ENCODE measurements at regions not wholly inside any gene's neighbourhood (a gene's known extent, or its start where the extent isn't known, plus 50 kb on each side); places are given as distances from the start of the nearest gene placed in this dataset.

DNA sequence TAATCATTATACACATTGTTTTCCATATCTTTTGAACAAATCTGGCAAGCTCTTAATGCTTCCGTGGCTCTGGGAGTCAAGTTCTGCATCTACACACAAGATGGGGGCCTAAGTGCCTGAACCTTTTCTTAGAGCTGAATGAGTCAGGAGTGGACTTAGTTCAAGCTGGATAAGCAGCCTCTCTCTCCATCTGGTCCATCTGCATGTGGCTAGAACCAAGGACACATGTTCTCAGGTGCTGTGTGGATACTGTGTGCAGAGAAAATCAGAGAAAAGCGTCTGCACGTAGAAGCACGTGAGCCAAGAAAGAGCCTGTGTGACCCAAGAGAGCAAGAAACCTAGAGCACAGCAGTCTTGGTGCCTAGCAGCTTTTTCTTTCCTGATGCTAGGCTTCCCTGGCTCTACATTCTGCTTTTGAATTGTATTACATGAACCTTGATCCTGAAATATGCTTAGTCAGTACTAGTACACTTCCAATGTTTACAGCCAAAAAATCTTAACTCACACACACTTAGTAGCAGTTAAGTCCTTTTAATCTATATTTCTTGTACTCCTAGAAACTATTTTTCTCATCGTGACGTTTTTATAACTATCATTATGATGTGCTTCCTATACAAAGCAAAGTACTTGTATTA, 1798.9 kb downstream of the MAT2B start:
- H3K27me3 ChIP-seq (ENCODE audit: control insufficient read depth in 5 of 5, insufficient read depth in 4 of 5, low read length in 5 of 5): no peaks in the 10 kb centered on the region
- no peak overlapping the region for H3K27ac ChIP-seq (ENCODE audit: low read depth, low read length)
- H3K9me3 ChIP-seq (ENCODE audit: control insufficient read depth in 5 of 5, low read length in 5 of 5): no peaks in the 10 kb centered on the region
- H3K36me3 ChIP-seq (ENCODE audit: control insufficient read depth in 5 of 5, insufficient read depth in 5 of 5, low read length in 5 of 5): no peaks in the 10 kb centered on the region
- no peaks in the 10 kb centered on the region for H3K4me1 ChIP-seq (ENCODE audit: control insufficient read depth in 5 of 5, insufficient read depth in 5 of 5, low read length in 5 of 5)
- no peak overlapping the region for H3K4me3 ChIP-seq (ENCODE audit: low read depth in 1 of 5, low read length in 5 of 5)
- no peak overlapping the region for H3K9ac ChIP-seq (ENCODE audit: low read length in 5 of 5)

DNA sequence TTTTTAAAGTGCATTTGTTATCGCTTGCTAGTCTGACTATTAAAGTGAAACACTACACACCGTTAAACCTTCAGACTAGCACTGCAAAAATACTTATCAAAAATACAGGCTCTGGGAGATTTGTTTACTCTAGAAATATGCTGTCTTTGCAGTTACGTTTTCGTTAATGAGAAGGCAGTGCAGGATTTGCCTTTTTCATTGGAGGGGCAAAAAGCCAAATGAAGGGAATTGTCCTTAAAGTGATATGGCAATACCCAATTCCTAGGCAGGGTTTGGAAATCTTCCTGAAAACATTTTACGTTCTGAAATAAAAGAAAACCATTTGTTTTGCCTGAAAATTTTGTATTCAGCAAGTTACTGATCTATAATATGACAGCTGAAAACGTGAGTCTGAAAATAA, 1800.2 kb downstream of the MAT2B start:
- H3K36me3 ChIP-seq (ENCODE audit: control insufficient read depth in 5 of 5, insufficient read depth in 5 of 5, low read length in 5 of 5): no peaks in the 10 kb centered on the region
- H3K9me3 ChIP-seq (ENCODE audit: control insufficient read depth in 5 of 5, low read length in 5 of 5): no peaks in the 10 kb centered on the region
- no peak overlapping the region for H3K27ac ChIP-seq (ENCODE audit: low read depth, low read length)
- no peaks in the 10 kb centered on the region for H3K27me3 ChIP-seq (ENCODE audit: control insufficient read depth in 5 of 5, insufficient read depth in 4 of 5, low read length in 5 of 5)
- no peak overlapping the region for H3K9ac ChIP-seq (ENCODE audit: low read length in 5 of 5)
- H3K4me1 ChIP-seq (ENCODE audit: control insufficient read depth in 5 of 5, insufficient read depth in 5 of 5, low read length in 5 of 5): no peaks in the 10 kb centered on the region
- H3K4me3 ChIP-seq (ENCODE audit: low read depth in 1 of 5, low read length in 5 of 5): no peak overlapping the region

GRCh38 chr5:165309446-165309845, 1804.0 kb downstream of the MAT2B start:
- no peak overlapping the region for H3K27ac ChIP-seq (ENCODE audit: low read depth, low read length)
- no peaks in the 10 kb centered on the region for H3K27me3 ChIP-seq (ENCODE audit: control insufficient read depth in 5 of 5, insufficient read depth in 4 of 5, low read length in 5 of 5)
- no peaks in the 10 kb centered on the region for H3K4me1 ChIP-seq (ENCODE audit: control insufficient read depth in 5 of 5, insufficient read depth in 5 of 5, low read length in 5 of 5)
- H3K9me3 ChIP-seq (ENCODE audit: control insufficient read depth in 5 of 5, low read length in 5 of 5): no peaks in the 10 kb centered on the region
- no peak overlapping the region for H3K9ac ChIP-seq (ENCODE audit: low read length in 5 of 5)
- no peak overlapping the region for H3K4me3 ChIP-seq (ENCODE audit: low read depth in 1 of 5, low read length in 5 of 5)
- no peaks in the 10 kb centered on the region for H3K36me3 ChIP-seq (ENCODE audit: control insufficient read depth in 5 of 5, insufficient read depth in 5 of 5, low read length in 5 of 5)

DNA sequence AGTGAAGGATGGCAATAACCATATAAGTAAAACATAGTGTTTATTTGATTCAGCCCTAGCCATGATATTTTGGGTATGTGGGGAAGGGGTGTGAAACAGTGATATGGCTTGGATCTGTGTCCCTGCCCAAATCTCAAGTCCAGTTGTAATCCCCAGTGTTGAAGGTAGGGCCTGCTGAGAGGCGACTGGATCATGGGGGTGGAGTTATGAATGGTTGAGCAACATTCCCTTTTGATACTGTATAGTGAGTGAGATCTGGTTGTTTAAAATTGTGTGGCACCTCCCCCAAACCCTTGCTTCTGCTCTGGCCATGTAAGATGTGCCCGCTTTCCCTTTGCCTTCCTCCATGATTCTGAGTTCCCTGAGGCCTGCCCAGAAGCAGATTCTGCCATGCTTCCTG, 1804.6 kb downstream of the MAT2B start:
- Histone ChIP-seq H3K27ac (ENCODE audit: low read depth, low read length) (no peak overlapping the region), H3K27me3 (ENCODE audit: control insufficient read depth in 5 of 5, insufficient read depth in 4 of 5, low read length in 5 of 5) (no peaks in the 10 kb centered on the region), H3K36me3 (ENCODE audit: control insufficient read depth in 5 of 5, insufficient read depth in 5 of 5, low read length in 5 of 5) (no peaks in the 10 kb centered on the region), H3K4me1 (ENCODE audit: control insufficient read depth in 5 of 5, insufficient read depth in 5 of 5, low read length in 5 of 5) (no peaks in the 10 kb centered on the region), H3K9me3 (ENCODE audit: control insufficient read depth in 5 of 5, low read length in 5 of 5) (no peaks in the 10 kb centered on the region), H3K4me3 (ENCODE audit: low read depth in 1 of 5, low read length in 5 of 5) (no peak overlapping the region), H3K9ac (ENCODE audit: low read length in 5 of 5) (no peak overlapping the region)

DNA sequence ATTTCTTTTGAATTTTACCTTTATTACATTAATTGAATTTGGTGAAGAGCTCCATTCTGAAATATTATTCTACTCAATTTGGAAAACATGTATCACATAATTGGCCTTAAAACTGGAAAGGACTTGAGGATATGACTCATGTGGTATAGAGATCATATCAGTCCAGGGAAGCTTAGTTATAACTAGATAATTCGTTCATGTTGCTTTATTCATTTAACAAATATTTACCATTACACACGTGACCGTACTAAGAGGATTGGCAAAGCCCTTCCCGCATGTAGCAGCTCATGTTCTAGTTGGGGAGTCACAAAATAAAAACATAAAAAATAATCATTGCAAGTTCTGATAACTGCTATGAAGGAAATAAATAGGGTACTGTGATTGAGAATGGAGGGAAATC, 1816.5 kb downstream of the MAT2B start:
- no peak overlapping the region for H3K4me3 ChIP-seq (ENCODE audit: low read depth in 1 of 5, low read length in 5 of 5)
- no peak overlapping the region for H3K9ac ChIP-seq (ENCODE audit: low read length in 5 of 5)
- no peaks in the 10 kb centered on the region for H3K36me3 ChIP-seq (ENCODE audit: control insufficient read depth in 5 of 5, insufficient read depth in 5 of 5, low read length in 5 of 5)
- H3K27me3 ChIP-seq (ENCODE audit: control insufficient read depth in 5 of 5, insufficient read depth in 4 of 5, low read length in 5 of 5): no peaks in the 10 kb centered on the region
- H3K4me1 ChIP-seq (ENCODE audit: control insufficient read depth in 5 of 5, insufficient read depth in 5 of 5, low read length in 5 of 5): no peaks in the 10 kb centered on the region
- peaks cover 0 to 5% (median 0%) of the 10 kb centered on the region in 5 donors for H3K9me3 ChIP-seq (ENCODE audit: control insufficient read depth in 5 of 5, low read length in 5 of 5)
- H3K27ac ChIP-seq (ENCODE audit: low read depth, low read length): no peak overlapping the region

- H3K27ac ChIP-seq (ENCODE audit: low read depth, low read length): no peak overlapping the region
- no peaks in the 10 kb centered on the region for H3K36me3 ChIP-seq (ENCODE audit: control insufficient read depth in 5 of 5, insufficient read depth in 5 of 5, low read length in 5 of 5)
- no peak overlapping the region for H3K4me3 ChIP-seq (ENCODE audit: low read depth in 1 of 5, low read length in 5 of 5)
- no peaks in the 10 kb centered on the region for H3K27me3 ChIP-seq (ENCODE audit: control insufficient read depth in 5 of 5, insufficient read depth in 4 of 5, low read length in 5 of 5)
- no peaks in the 10 kb centered on the region for H3K9me3 ChIP-seq (ENCODE audit: control insufficient read depth in 5 of 5, low read length in 5 of 5)
- no peak overlapping the region for H3K9ac ChIP-seq (ENCODE audit: low read length in 5 of 5)
- H3K4me1 ChIP-seq (ENCODE audit: control insufficient read depth in 5 of 5, insufficient read depth in 5 of 5, low read length in 5 of 5): no peaks in the 10 kb centered on the region
Measured at GRCh38 chr5:165325221-165325620, 1819.8 kb downstream of the MAT2B start.

DNA sequence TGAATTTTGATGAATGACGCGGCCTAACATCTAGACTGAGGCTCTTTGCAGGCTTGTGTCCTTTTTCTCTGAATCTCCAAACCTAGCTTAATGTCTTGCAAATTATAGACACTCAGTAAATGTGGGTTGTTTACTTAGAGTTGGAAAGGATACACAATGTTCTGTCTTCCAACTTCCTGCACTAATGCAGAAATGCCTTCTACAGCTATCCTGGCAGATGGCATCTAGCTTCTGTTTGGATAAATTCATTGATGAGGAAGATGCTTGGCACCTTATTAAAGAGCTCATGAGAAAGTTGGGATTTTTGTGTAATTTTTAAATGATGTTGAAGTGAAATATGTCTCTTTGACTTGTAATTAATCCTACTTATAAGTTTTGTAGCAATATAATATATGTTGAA, 1822.2 kb downstream of the MAT2B start:
- Histone ChIP-seq H3K4me1 (ENCODE audit: control insufficient read depth in 5 of 5, insufficient read depth in 5 of 5, low read length in 5 of 5) (no peaks in the 10 kb centered on the region), H3K9ac (ENCODE audit: low read length in 5 of 5) (no peak overlapping the region), H3K4me3 (ENCODE audit: low read depth in 1 of 5, low read length in 5 of 5) (no peak overlapping the region), H3K27ac (ENCODE audit: low read depth, low read length) (no peak overlapping the region), H3K36me3 (ENCODE audit: control insufficient read depth in 5 of 5, insufficient read depth in 5 of 5, low read length in 5 of 5) (no peaks in the 10 kb centered on the region), H3K27me3 (ENCODE audit: control insufficient read depth in 5 of 5, insufficient read depth in 4 of 5, low read length in 5 of 5) (no peaks in the 10 kb centered on the region), H3K9me3 (ENCODE audit: control insufficient read depth in 5 of 5, low read length in 5 of 5) (no peaks in the 10 kb centered on the region)

DNA sequence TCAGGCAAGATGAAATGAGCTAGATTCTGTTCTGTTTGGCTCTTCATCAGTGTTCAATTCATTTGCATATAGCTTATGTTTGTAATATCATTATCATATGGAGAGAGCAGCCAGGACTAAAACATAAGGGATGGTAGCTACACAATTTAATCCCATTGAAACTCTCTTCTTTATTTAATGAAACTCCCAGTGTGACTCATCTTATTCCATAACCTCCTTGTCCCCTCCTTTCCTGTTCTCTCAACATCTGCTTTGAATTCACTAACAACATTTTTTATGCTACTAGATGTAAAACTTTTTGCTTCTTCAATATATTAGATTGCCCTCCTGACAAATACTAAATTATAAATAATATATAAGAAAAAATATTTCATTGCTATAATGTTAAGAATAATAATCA, 1823.4 kb downstream of the MAT2B start:
- Histone ChIP-seq H3K4me1 (ENCODE audit: control insufficient read depth in 5 of 5, insufficient read depth in 5 of 5, low read length in 5 of 5) (no peaks in the 10 kb centered on the region), H3K9me3 (ENCODE audit: control insufficient read depth in 5 of 5, low read length in 5 of 5) (no peaks in the 10 kb centered on the region), H3K9ac (ENCODE audit: low read length in 5 of 5) (no peak overlapping the region), H3K27me3 (ENCODE audit: control insufficient read depth in 5 of 5, insufficient read depth in 4 of 5, low read length in 5 of 5) (no peaks in the 10 kb centered on the region), H3K27ac (ENCODE audit: low read depth, low read length) (no peak overlapping the region), H3K4me3 (ENCODE audit: low read depth in 1 of 5, low read length in 5 of 5) (no peak overlapping the region), H3K36me3 (ENCODE audit: control insufficient read depth in 5 of 5, insufficient read depth in 5 of 5, low read length in 5 of 5) (no peaks in the 10 kb centered on the region)

DNA sequence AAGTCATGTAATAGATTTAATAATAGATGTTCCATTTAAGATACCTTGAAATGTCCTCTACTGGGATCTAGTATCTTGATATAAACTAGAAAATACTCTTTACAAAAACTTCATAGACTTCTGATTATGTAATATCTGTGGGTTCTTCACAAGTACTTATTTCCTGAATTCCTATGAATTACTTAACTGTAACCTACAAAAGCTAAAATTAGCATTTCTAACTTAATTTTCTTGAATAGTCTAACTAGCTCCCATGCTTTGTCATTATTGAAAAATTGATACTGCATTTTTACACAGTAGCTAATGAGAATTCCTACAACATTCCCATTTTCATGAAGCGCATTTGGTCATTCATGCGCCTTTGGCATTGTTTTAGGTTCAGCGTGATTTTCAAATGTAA, 1828.2 kb downstream of the MAT2B start:
- no peaks in the 10 kb centered on the region for H3K9me3 ChIP-seq (ENCODE audit: control insufficient read depth in 5 of 5, low read length in 5 of 5)
- H3K9ac ChIP-seq (ENCODE audit: low read length in 5 of 5): no peak overlapping the region
- no peaks in the 10 kb centered on the region for H3K27me3 ChIP-seq (ENCODE audit: control insufficient read depth in 5 of 5, insufficient read depth in 4 of 5, low read length in 5 of 5)
- H3K4me1 ChIP-seq (ENCODE audit: control insufficient read depth in 5 of 5, insufficient read depth in 5 of 5, low read length in 5 of 5): no peaks in the 10 kb centered on the region
- H3K36me3 ChIP-seq (ENCODE audit: control insufficient read depth in 5 of 5, insufficient read depth in 5 of 5, low read length in 5 of 5): no peaks in the 10 kb centered on the region
- H3K27ac ChIP-seq (ENCODE audit: low read depth, low read length): no peak overlapping the region
- no peak overlapping the region for H3K4me3 ChIP-seq (ENCODE audit: low read depth in 1 of 5, low read length in 5 of 5)

GRCh38 chr5:165334201-165334600, 1828.8 kb downstream of the MAT2B start:
- Histone ChIP-seq H3K9me3 (ENCODE audit: control insufficient read depth in 5 of 5, low read length in 5 of 5) (no peaks in the 10 kb centered on the region), H3K4me3 (ENCODE audit: low read depth in 1 of 5, low read length in 5 of 5) (no peak overlapping the region), H3K9ac (ENCODE audit: low read length in 5 of 5) (no peak overlapping the region), H3K36me3 (ENCODE audit: control insufficient read depth in 5 of 5, insufficient read depth in 5 of 5, low read length in 5 of 5) (no peaks in the 10 kb centered on the region), H3K27me3 (ENCODE audit: control insufficient read depth in 5 of 5, insufficient read depth in 4 of 5, low read length in 5 of 5) (no peaks in the 10 kb centered on the region), H3K4me1 (ENCODE audit: control insufficient read depth in 5 of 5, insufficient read depth in 5 of 5, low read length in 5 of 5) (no peaks in the 10 kb centered on the region), H3K27ac (ENCODE audit: low read depth, low read length) (no peak overlapping the region)

GRCh38 chr5:165349735-165350134, 1844.3 kb downstream of the MAT2B start:
- Histone ChIP-seq H3K27ac (ENCODE audit: low read depth, low read length) (no peak overlapping the region), H3K27me3 (ENCODE audit: control insufficient read depth in 5 of 5, insufficient read depth in 4 of 5, low read length in 5 of 5) (no peaks in the 10 kb centered on the region), H3K4me3 (ENCODE audit: low read depth in 1 of 5, low read length in 5 of 5) (no peak overlapping the region), H3K9ac (ENCODE audit: low read length in 5 of 5) (no peak overlapping the region), H3K9me3 (ENCODE audit: control insufficient read depth in 5 of 5, low read length in 5 of 5) (no peaks in the 10 kb centered on the region), H3K36me3 (ENCODE audit: control insufficient read depth in 5 of 5, insufficient read depth in 5 of 5, low read length in 5 of 5) (no peaks in the 10 kb centered on the region), H3K4me1 (ENCODE audit: control insufficient read depth in 5 of 5, insufficient read depth in 5 of 5, low read length in 5 of 5) (no peaks in the 10 kb centered on the region)

Measured in subcutaneous abdominal adipose tissue (tissue), 5 donors.